AG10803 (cell line): ENCODE measurements at regions not wholly inside any gene's neighbourhood (a gene's known extent, or its start where the extent isn't known, plus 50 kb on each side); places are given as distances from the start of the nearest gene placed in this dataset.
"Not testable (repeated sequence)": the region's sequence is repeated elsewhere in the genome, so short reads cannot be mapped to it uniquely, and the experiment has no call there.

Experiments
- DNase-seq: peaks from one replicate; pipeline ENCODE4 v3.0.0; 2010; ENCODE audit warnings: low read depth
- H3K4me3 ChIP-seq: 2 replicates; pipeline ENCODE4 v1.5.1; 2011; ENCODE audit warnings: mild to moderate bottlenecking, low read length, control low read depth
- TF ChIP-seq, protein P1 (sequence below): conservative IDR thresholded peaks from 2 replicates; pipeline ENCODE4 v1.5.1; 2011; ENCODE audit warnings: mild to moderate bottlenecking, low read length, control low read depth, inconsistent platforms

DNA sequence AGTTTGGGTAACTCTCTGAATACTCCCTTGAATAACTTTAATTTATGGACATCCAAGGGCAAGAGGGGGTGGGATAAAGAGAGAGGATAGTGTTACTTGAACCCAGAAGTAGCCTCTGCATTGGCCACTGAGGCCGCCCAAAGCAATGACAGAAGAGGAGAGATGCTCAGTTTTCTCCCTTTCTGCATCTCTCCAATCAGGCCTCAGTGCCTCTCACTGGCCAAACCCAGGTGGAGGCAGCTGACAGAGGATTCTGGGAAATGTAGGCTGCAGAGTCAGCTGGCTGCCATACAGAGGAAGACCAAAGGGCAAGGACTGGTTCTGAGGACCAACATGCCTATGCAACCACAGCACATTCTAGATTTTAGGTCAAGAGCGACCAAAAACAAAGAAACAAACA lies 719.4 kb downstream of the MAT2B start:
- no peak overlapping the region for H3K4me3 ChIP-seq
- no peak for DNase-seq
- TF ChIP-seq, protein P1, sequence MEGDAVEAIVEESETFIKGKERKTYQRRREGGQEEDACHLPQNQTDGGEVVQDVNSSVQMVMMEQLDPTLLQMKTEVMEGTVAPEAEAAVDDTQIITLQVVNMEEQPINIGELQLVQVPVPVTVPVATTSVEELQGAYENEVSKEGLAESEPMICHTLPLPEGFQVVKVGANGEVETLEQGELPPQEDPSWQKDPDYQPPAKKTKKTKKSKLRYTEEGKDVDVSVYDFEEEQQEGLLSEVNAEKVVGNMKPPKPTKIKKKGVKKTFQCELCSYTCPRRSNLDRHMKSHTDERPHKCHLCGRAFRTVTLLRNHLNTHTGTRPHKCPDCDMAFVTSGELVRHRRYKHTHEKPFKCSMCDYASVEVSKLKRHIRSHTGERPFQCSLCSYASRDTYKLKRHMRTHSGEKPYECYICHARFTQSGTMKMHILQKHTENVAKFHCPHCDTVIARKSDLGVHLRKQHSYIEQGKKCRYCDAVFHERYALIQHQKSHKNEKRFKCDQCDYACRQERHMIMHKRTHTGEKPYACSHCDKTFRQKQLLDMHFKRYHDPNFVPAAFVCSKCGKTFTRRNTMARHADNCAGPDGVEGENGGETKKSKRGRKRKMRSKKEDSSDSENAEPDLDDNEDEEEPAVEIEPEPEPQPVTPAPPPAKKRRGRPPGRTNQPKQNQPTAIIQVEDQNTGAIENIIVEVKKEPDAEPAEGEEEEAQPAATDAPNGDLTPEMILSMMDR = no peak

DNA sequence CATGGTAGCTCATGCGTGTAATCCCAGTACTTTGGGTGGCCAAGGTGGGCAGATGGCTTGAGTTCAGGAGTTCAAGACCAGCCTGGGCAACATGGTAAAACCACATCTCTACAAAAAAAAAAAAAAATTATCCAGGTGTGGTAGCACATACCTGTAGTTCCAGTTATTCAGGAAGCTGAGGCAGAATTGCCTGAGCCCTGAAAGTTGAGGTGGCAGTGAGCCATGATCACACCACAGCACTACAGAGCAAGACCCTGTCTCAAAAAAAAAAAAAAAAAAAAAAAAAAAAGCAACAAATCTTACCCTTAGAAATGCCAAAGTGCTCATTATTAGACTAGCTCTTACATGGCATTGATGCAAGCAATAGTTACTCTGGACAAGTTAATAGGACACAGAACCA lies 724.9 kb downstream of the MAT2B start:
- DNase-seq = no peak
- no peak overlapping the region for H3K4me3 ChIP-seq
- TF ChIP-seq, protein P1 = no peak

DNA sequence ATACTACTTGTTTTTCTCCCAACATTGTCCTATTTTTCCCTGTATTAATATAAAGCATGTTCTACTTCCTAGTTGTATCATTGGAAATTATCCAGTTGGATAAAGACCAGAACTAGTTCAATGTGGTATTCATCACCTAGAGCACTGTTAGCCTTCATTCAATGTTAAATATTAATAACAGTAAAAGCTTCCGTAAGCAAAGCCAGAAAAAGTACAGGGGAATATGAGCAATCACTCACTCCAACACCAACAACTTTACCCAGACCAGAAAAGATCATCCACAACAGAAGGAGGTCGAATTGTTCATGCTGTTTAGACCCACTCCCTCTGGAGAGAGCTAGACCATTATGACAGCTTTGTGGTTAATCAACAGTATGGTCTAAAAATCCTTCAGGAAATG lies 728.4 kb downstream of the MAT2B start:
- no peak overlapping the region for H3K4me3 ChIP-seq
- no peak for DNase-seq
- TF ChIP-seq, protein P1 = no peak

DNA sequence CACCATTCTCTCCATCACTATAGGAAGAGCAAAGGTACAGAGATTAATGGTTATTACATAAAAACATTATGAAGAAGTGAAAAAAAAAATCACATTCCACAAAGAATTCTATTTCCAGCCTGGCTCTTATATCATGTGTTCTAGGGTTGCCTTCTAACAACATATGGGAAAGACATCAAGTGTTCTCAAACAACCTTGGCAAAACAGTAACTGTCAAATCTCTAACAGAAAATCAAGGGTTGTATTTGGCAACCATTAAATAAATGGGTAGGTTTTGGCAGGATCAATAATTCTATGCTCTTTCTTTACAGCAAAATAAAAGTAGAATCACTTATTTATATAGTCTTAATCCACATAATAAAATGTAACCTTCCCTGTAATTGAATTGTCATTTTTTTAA lies 728.9 kb downstream of the MAT2B start:
- TF ChIP-seq, protein P1 = no peak
- no peak overlapping the region for H3K4me3 ChIP-seq
- DNase-seq = no peak

DNA sequence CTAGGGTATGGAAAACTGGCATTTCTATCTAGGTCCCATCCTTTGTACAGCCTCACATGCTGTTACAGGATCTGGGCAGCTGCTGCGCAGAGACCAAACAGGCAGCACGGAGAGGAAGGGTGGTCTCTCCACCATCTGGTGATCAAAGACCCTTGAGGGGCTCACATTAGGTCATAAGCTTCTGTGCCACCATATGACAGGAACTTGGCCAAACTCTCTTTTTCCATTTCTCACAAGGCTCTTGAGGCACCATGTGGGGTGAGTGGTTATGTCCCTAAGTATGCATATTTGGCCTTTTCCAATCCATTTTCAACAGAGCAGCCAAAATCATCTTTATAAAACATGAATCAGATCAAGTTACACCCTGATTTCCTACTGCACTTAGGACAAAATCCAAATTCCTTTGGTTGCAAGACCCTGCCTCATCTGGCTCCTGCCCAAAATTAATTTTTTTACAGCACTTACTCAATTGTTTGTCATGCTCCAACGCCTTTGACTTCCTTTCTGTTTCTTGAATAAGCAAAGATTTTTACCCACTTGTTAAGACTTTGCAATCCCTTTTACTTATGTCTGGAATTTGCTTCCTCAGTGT lies 730.0 kb downstream of the MAT2B start:
- no peak overlapping the region for H3K4me3 ChIP-seq
- DNase-seq = peak; percentile 35
- TF ChIP-seq, protein P1 = no peak

DNA sequence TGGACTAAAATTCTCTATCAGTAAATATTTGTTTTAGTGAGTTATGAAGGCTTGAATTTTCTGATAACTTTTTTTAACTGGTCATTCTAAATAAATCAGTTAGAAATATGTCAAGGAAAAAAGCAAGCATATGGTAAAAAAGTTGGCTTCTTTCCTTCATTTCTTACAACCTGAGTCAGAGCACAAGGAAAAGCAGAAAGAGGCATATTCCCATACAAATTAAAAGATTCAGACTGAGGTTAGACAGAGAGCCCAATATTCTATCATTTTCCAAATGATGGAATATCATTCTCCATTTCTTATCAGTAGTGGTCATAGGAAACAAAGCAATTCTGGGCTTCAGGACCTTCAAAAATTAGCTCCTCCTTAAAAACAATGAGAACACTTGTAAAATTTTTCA lies 732.1 kb downstream of the MAT2B start:
- TF ChIP-seq, protein P1 = no peak
- no peak overlapping the region for H3K4me3 ChIP-seq
- no peak for DNase-seq

DNA sequence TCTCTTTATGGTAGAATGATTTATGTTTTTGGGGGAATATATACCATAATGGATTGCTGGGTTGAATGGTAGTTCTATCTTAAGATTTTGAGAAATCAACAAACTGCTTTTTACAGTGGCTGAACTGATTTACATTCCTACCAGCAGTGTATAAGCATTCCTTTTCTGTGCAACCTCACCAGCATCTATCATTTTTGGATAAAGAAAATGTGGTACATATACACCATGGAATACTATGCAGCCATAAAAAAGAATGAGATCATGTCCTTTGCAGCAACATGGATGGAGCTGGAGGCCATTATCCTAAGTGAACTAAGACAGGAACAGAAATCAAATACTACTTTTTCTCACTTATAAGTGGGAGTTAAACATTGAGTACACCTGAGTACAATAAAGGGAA lies 746.4 kb downstream of the MAT2B start:
- DNase-seq, H3K4me3 ChIP-seq: not testable (repeated sequence)

DNA sequence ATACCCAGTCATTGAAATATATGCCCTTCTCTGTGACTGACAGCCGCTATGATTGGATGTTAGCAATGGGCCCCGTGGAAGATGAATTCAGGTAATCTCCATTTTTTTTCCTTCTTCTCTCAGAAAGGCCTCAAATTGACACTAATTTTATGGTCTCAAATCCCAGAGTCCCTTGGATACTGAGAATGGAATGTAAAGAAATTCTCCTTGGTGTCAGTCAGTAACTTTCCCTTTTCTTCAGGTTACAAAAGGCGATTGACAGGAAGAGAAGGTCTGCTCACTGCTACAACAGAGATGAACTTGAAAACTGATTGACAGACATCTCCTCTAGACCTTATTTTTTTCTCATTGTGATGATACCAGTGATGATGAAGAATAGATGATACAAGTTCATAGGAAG lies 748.3 kb downstream of the MAT2B start:
- no peak overlapping the region for H3K4me3 ChIP-seq
- no peak for DNase-seq
- TF ChIP-seq, protein P1 = no peak
